EL (cell line): ENCODE measurements at regions not wholly inside any gene's neighbourhood (a gene's known extent, or its start where the extent isn't known, plus 50 kb on each side); places are given as distances from the start of the nearest gene placed in this dataset.

ENCODE experiments used
- DNase-seq: peaks from one replicate; pipeline ENCODE4 v3.0.0-alpha.2; 2016

DNA sequence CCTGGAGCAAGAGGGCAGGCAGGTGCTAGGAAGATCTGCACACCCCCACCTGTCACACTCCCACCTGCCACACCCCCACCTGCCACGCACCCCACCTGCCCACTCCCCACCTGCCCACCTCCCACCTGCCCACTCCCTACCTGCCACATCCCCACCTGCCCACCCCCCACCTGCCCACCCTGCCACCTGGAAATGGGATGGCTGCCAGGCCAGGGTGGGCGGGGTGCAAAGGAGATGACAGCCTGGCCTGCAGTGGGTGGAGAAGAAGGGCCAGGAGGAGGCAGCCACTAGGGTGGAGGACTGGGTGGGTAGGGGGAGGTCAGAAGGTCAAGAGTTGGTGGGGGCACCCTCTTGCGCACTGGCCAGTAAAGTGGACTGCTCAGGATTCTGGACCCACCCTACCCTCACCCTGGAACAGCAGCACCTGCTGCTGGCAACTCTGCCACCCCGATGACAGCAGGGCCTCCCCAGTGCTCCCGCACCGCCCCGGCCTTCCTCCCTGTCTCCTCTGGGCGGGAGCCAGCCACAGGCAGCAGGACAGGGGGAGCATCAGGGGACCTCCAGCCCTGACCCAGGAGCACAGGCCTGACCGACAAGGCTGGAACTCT lies 66.8 kb upstream of the NKX1-1 start:
- DNase-seq = no peak

DNA sequence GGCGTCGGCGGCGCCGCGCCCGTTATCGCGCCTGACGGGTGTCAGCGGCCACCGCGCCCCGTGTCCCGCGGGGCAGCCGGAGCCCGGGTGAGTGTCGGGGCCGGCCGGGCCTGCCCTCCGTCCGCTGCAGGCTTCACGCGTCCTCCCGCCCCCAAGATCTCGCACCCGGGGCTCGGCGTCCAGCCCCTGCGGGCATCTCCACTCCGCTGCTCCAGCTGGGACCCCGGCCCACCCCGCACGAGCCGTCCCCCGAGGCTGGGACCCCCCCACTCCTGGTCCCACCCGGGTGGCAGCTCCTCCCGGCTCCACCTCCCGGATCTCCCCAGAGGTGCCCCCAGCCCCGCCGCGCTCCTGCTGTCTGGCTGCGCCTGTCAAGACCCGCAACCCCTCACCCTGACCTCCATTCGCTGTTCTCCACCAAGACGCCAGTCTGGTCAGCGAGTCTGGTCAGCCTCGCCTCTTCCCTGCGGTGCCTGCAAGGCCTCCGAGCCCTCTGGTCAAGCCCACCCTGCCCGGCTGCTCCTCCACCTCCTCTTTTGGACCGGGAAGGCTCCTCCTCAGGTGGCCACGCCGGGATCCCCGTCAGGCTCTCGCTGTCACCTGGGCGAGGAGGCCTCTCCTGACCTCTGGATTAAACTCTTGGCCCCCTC lies 66.0 kb upstream of the NKX1-1 start:
- DNase-seq = no peak

DNA sequence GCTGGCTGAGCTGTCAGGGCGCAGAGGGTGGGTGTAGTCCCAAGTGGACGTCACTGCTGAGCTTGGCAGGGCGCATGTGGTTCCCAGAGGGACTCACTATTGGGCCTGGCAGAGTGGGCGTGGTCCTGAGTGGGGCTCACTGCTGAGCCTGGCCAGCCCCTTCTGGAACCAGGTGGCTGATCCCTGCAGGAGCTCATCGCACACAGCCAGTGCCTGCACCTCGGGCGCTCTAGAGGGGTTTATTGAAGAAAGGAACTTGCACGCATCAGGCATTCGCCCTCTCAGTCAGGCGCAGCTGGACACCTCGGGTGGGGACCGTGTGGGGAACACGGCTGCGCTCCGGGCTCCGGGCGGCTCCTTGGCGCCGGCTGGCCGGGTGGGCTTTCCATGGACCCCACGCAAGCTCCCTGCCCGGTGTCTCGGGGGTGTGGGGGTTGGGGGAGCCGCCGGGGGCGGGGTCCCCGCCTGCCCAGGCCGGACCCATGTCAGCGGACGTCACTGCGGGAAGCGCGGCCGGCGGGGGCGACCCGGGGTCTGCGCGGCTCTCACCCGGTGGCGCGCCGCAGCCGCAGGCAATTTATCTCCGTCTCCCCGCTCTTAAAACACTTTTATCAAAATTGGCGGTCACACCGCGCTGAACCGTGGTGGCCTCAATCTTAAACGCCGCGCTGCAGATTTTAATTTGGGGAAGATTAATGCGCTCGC lies 65.4 kb upstream of the NKX1-1 start:
- DNase-seq = no peak

DNA sequence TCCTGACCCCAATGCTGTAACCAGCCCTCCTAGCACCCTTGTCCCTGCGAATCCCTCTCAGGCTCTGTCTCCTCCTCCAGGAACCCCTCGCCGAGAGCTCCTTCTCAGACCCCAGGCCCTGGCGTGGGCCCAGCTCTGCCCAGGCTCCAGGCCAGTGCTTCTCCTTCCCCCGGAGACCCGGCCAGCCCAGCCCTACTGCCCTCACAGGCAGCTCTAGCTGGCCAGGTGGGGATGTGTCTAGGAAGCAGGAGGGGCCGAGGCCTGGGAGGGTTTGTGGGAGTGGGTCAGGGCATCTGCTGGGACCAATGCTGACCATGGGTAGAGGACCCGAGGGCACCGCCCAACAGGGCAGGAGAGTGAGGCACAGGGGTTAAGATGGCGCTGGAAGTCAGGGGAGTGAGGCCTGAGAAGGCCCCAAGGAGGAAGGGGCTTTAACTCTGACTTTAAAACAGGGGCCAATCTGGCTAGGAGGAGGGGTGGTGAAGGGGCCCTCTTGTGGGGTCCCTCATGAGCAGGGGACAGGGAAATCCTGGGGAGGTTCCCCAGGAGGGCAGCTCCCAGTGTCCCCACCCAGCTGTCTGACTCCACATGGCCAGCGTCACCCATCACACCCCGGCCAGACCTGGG lies 64.7 kb upstream of the NKX1-1 start:
- no peak for DNase-seq

DNA sequence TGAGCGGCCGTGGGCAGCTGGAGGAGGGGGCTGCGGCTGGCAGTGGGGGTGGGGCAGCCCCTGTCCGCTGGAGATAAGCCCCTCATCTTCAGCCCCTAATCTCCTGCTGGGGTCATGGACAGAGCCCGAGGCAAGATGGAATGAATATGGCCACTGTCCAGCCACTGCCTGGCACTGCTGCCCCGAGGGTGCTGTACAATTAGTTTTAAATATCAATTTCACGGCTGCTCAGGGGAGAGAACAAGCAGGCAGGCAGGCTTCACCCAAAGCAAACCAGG lies 64.1 kb upstream of the NKX1-1 start:
- no peak for DNase-seq

DNA sequence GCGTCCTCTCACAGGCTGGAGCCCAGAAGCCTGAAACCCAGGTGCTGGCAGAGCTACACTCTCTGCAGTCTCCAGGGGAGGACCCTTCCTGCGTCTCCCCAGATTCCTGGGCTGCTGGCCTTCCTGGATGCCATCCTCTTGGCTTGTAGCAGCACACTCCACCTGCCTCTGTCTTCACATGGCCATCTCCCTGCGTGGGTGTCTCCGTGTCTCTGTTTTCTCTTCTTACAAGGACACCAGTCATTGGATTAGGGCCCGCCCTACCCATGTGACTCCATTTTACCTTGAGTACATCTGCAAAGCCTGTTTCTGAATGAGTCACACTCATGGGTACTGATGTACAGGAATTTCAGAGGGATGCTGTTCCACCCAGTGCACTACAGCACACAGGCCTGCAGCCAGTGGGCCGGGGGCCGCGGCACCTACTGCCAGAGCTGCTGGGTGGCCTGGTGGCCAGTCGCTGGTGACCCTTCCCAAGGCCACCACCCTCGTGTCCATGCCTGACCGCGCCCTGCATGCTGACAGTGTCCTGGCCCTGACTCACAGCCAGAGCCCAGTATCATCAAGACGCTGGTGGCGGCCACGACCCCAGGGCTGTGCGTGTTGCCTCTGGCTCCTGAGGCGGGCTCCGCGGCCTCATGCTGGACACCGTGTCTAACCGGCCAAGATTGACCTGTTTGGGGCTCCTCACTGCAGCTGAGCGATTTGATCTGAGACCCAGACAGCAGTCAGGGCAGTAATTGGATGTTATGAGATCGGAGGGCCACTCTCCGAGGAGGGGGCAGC lies 63.6 kb upstream of the NKX1-1 start:
- no peak for DNase-seq

DNA sequence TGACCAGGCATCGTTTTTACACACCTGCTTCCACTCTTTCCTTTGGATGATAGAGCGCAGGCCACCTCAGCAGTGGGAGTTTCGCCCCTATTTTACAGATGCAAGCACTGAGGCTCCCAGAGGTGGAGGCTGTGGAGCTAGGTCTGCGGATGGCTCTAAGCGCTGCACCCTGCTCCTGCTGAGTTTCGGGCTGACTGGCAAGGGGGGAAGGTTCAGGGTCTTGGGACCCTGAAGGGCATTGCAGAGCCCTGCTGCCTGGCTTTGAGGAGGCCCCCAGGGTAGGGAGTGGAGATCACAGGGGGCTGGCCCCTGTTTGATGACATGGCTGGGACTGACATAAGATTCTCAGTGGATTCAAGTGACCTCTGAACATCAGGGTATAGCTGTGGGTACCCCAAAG lies 62.8 kb upstream of the NKX1-1 start:
- DNase-seq = no peak

DNA sequence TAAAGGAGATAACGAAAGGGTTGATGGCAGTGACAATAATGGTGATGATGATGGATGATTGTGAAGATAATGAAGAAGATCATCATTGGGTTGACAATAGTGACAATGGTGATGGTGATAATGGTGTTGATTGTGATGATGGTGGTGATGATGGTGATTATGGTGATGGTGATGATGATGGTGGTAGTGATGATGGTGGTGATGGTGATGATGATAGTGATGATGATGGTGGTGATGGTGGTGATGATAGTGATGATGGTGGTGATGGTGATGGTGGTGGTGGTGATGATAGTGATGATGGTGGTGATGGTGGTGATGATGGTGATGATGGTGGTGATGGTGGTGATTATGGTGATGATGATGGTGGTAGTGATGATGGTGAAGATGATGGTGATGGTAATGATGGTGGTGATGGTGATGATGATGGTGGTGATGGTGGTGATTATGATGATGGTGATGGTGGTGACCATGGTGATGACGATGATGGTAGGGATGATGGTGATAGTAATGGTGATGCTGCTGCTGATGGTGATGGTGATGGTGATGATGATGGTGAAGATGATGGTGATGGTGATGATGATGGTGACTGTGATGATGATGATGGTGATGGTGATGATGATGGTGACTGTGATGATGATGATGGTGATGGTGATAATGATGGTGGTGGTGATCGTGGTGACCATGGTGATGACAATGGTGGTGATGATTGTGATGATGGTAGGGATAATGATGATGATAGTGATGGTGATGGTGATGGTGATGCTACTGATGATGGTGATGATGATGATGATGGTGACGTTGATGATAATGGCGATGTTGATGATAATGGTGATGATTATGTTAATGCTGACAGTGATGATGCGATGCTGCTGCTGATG lies 61.6 kb upstream of the NKX1-1 start:
- DNase-seq = no peak

DNA sequence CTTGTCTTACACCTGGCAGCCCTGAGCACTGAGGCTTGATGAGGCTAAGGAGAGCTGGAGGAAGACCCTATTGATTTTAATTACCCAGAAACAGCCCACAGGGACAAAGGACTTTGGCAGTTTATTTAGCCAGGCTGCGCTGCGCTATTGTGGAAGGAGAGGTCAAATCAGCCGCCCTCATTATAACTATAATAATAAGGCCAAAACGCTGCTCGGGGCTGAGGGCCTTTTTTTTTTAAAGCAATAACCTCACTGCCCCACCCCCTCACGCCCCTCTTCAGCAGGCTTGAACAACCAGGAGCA lies 60.6 kb upstream of the NKX1-1 start:
- DNase-seq = no peak

DNA sequence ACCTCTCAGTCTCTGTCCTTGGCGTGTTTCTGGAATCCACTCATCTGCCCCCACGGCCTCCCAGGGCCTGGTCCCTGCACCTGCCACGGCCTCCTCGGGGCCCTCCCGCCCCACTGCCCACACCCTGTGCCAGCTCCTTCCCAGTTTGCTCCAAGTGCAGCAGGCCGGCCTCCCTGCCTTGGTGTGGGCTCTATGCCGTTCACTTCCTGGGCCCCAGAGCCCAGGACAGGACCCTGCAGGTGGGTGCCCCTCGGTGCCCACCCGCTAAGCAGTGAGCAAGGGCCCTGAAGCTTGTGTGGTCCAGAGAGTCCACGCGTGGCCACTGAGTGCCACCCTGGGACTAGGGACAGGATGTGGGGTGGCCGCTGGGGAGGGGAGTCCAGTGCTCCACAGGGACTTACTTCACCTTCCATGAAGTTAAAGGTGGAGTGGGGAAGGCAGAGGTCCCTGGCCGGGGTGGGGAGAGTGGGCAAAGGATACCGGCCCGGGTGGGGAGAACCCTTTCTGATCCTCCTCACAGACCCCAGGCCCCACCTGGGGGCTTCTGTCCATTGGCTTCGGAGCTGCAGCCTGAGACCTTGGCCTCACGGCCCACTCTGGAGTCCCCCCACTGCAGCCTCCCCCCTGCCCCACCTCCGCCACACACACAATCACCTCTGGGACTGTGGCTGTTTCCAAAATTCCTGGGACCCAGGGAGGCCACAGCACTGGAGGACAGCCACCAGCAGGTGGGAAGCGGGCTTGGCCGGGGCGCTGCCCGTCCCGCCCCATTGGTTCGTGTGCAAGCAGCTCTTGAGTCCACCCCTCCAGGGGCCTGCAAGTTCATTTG lies 60.0 kb upstream of the NKX1-1 start:
- DNase-seq = no peak

DNA sequence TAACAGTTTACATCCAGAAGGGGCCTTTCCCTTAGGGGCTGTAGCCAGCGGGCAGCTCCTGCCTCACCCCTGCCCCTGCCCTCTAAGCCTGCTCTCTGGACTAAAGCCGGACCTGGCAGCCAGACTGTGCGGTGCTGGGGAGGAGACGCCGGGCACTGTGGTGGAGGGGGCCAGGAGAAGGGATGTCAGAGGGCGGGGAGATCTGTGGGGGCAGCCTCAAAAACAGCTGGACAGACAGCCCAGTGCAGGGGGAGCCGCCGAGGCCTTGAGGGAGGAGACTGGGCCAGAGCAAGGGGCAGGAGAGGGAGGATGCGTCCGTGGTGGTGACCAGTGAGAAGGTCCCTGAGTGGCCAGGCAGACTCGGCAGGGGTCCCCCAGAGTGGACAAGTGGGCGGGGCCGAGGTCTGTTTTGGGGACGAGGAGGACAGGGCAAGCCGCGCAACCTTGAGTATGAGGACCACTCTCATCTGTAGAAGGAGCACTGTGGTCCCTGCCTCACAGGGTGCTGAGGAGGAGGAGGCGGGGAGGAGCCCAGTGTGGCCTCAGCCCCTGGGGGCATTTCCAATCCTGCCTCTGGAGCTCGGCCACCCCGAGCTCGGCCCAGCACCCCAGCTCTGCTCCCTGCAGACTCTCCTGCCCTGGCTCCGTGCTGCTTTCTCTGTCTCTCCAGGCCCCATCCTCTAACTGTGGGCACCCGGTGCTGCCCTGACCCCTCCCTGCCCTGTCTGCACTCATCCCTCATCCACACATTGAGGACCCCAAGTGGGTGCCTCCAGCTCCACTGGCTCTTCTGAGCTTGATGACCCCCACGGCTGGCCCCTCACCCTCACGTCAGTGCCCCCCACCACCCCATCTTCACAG lies 59.2 kb upstream of the NKX1-1 start:
- no peak for DNase-seq

DNA sequence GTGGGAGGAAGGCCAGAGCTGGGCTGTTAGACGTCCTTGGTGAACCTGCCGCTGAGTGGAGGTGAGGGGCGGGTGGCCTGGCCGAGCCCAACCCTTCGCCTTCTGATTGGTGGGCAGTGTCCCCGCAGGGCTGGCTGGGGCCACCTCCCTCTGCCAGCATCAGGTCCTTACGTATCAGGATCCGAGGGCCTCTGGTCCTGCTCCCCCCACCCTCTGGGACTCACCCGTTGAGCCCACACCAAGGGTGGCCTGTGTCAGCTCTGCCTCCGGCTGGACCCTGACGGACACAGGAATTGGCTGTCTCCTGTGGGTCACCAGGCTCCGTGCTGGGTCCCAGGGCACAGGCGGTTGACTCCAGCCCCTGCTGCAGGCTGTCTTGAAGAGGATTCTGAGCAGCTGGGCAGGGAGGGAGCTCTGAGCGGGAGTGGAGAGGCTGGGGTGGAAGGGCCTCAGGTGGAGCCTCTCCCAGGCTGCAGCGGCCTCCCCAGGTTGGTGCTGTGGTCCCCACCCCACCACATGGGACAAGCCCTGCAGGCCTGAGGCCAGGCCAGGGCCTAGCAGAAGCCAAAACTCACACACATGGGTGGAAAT lies 58.4 kb upstream of the NKX1-1 start:
- no peak for DNase-seq

DNA sequence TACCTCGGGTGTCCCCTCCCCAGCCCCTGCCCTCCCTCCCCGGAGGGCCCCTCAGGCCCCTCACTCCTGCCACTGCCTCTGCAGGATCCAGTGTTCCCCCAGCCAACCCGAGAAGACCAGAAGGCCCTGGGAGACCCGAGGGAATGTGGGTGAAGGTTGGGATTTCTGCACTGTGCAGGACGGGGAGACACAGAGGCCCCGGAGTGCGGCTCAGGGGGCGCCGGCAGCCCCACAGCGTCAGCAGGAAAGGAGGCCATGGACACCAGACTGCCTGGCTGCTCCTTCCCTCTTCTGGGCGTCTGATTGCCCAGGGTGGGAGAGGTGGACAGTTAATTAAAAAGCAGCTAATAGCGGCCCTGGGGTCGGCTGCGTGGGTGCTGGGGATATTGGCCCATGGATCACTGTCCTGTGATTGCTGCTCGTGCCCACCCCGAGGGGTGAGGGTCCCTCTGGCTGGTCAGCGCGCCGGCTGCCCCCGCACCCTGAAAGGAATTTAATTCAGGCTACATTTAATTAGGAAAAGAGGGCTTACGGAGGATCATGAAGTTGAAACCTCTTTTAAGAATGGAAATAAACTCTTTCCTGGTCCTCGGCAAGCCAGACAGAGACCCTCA lies 57.8 kb upstream of the NKX1-1 start:
- DNase-seq = no peak

DNA sequence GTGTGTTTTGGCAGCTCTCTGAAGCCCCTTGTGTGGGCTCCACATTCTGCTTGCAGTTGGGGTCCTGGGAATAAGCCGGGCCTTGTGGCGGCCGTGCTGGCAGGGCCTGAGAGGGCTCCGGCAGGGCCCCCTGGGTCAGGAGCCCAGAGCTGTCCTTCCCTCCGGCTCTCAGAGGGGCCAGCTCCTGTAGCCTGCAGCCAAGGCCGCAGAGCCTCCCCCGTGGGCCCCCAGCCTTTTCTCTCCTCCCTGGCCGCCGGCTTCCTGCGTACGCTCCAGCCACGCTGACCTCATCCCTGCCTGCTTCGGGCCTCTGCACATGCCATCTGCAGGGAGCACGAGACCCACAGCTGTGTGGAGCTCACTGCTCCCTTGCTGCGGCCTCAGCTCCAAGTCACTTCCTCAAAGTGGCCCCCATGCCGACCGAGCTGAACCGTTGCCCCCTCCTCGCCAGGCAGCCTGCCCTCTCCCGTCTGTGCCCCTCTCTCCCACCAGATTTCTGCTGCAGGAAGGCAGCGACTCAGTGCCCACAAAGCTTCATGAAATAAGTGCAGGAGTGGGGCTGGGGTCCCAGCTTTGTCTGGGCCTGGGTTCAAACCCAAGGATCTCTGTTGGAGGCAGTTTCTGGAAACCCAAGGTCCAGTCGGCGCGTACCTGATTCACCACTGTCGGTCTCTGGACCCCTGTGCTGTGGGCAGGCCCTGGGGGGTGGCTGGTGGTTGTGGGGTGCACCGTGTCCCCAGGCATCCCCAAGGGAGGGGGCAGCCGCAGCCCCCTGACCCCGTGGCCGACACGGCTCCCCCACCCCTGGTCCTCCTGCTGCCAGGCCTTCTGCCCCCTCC lies 57.1 kb upstream of the NKX1-1 start:
- peak; percentile 16 for DNase-seq

DNA sequence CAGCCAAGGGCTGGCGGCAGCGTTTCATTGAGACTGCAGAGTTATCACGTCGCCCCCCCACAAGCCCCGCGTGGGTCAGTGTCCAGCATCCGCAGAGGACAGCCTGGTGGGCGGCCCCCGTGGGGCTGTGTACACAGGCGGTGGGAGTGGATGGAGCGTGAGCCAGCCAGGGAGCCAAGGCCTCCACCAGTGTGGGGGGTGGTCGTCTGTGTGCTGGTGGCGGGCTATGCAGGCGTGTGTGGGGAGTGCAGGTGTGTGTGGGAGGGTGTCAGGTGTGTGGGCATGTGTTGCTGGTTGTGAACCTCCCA lies 56.5 kb upstream of the NKX1-1 start:
- no peak for DNase-seq

DNA sequence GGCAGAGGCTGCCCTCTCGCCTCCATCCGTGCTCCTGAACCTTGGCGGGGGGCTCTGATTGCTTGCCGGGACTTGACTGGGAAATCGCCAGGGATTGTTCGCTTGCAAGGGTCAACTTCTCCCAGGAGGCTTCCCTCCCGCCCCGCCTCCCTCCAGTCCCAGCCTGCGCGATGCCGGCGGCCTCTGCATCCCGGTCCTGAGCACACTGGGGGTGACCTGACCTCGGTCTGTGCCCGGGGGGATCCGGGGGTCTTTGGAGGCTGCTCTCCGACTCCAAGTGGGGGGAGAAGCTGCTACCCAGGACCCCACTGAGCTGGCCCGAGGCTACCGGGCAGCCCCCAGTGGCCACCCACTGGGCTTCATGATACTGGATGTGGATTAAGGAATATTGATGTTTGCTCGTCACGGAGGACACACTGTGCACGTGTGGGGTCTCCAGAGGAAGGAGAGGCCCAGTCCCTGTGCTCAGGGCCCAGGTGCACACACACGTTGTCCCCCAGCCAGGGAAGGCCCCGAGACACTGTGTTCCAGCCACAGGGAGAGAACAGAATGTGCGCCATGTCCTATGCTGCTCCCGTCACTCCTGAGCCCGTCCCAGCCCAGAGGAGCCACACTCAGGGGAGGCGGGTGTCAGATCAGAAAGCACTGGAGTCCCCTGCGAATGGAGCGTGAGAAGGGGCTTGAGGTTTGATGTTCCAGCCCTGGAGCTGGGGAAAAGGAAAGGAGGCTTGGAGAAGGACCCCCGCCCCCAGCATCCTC lies 55.9 kb upstream of the NKX1-1 start:
- no peak for DNase-seq

DNA sequence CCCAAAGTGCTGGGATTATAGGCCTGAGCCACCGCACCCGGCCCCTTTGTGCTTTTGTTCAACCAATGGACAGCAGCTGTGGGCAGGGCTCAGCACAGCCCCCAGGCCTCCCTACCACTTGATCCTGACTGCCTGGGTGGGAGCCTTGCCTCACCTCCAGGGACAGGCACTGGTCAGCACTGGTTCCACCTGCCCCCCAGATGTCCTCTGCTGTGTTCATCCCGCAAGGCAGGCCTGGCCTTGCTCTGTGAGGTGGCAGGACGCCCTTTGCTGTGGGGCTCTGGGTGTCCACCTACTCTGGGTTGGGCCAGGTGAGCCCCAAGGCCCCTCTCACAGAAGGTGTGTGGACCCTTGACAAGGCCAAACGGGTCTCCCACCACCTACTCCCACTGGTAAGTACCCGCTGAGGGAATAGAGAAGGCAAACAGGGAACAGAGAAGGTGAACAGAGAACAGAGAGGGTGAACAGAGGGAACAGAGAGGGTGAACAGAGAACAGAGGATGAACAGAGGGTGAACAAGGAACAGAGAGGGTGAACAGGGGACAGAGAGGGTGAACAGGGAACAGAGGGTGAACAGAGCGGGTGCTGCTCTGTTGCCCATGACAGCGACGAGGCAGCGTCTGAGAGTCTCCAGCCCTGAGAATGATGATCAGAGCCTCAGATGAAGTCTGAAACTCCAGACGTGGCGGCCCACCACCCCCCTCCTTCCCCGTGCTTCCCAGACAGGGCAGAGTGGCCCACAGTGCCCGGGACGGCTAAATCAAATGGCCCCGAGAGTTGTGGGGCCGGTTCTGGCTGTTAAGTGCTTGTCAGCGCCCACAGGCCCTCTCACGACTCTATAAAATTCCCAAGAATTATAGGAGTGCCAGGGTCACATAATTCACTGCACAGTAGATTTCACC lies 55.0 kb upstream of the NKX1-1 start:
- no peak for DNase-seq
